ENCODE measurements at regions not wholly inside any gene's neighbourhood (a gene's known extent, or its start where the extent isn't known, plus 50 kb on each side); places are given as distances from the start of the nearest gene placed in this dataset.

- no peak for TF ChIP-seq POLR2A (IDR thresholded peaks at IDR 0.05)
- TF ChIP-seq CTCF (IDR thresholded peaks at IDR 0.05): no peak
These were observed 446.3 kb upstream of the FRG1 start for GRCh38 chr4:189494407-189494806.
